ENCODE measurements at regions not wholly inside any gene's neighbourhood (a gene's known extent, or its start where the extent isn't known, plus 50 kb on each side); places are given as distances from the start of the nearest gene placed in this dataset.

DNA sequence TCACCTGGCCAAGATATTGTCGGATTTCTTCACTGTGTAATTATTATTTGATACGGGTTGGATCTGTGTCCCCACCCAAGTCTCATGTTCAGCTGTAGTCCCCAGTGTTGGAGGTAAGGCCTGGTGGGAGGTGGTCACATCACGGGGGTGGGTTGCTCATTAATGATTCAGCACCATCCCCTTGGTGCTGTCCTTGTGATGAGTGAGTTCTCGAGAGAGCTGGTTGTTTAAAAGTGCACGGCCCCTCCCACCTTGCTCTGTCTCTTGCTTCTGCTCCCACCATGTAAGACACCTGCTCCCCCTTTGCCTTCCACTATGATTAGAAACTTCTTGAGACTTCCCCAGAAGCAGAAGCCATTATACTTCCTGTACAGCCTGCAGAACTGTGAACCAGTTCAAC, 173.9 kb upstream of the PMEPA1 start:
- ChIA-PET CTCF (no interaction called here), POLR2A (no interaction called here)
- Mint-ChIP-seq H3K4me3 (no peak overlapping the region), H3K36me3 (ENCODE audit: low read depth) (no peaks in the 10 kb centered on the region), H3K27ac (no peak overlapping the region), H3K4me1 (ENCODE audit: low read depth) (no peaks in the 10 kb centered on the region), H3K27me3 (ENCODE audit: low read depth) (peaks cover 15% of the 10 kb centered on the region), H3K9me3 (ENCODE audit: insufficient read depth) (no peaks in the 10 kb centered on the region)
- ATAC-seq (no peak), DNase-seq (no peak)

DNA sequence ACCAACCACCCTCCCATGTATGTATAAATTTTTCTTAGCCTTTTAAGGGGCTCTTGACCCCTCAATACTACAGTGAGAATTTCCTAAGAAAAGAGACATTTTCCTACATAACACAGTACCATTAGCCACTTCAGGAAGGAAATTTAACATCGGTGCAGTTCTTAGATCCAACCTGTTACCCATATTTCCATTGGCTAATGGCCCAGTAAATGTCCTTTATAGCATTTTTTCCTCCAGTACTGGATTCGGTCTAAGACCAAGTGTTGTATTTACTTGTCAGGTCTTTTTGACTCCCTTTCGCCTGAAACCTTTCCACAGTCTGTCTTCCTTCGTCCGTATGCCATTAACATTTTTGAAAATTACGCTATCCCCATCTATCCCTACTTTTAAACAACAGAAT, 173.4 kb upstream of the PMEPA1 start:
- ATAC-seq (no peak), DNase-seq (no peak)
- Mint-ChIP-seq H3K27me3 (ENCODE audit: low read depth) (peaks cover 14% of the 10 kb centered on the region), H3K9me3 (ENCODE audit: insufficient read depth) (no peaks in the 10 kb centered on the region), H3K27ac (no peak overlapping the region), H3K4me1 (ENCODE audit: low read depth) (no peaks in the 10 kb centered on the region), H3K4me3 (no peak overlapping the region), H3K36me3 (ENCODE audit: low read depth) (no peaks in the 10 kb centered on the region)
- ChIA-PET CTCF (no interaction called here), POLR2A (no interaction called here)

DNA sequence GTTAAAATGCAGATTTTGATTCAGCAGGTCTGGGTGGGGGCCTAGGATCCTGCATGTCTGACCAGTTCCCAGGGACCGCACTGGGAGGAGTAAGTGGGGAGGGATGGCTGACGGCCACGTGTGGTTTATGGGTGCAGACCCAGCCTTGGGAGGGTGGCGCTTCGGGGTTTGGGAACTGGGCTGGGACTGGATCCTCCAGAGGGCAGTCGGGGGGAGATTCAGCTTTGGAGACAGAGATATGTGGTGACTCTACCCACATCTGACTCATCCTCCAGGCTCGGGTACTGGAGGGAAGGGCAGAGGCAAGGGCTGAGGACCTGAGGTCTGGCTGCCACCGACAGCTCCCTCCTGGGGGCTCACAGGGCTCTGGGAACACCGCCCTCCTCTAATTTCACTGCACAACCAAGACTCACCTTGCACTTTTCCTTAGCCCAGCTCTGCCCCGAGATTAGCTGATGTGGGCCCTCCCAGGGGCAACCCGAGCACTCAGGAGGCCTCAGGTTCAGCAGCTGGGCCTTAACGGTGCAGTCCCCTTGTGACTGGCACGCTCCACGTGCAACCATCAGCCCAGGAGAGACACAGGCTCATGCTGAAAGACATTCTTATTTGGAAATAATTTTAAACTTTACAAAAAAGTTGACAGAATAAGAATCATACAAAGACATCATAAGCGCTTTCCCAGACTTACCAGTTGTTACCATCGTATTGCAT, 172.8 kb upstream of the PMEPA1 start:
- POLR2A ChIA-PET, result no interaction called here
- CTCF ChIA-PET, result no interaction called here
- ATAC-seq, result no peak
- peaks cover 8% of the 10 kb centered on the region for H3K27me3 Mint-ChIP-seq (ENCODE audit: low read depth)
- H3K27ac Mint-ChIP-seq, result no peak overlapping the region
- DNase-seq, result no peak
- H3K4me3 Mint-ChIP-seq, result no peak overlapping the region
- H3K4me1 Mint-ChIP-seq (ENCODE audit: low read depth), result no peaks in the 10 kb centered on the region
- H3K36me3 Mint-ChIP-seq (ENCODE audit: low read depth), result no peaks in the 10 kb centered on the region
- H3K9me3 Mint-ChIP-seq (ENCODE audit: insufficient read depth), result no peaks in the 10 kb centered on the region

DNA sequence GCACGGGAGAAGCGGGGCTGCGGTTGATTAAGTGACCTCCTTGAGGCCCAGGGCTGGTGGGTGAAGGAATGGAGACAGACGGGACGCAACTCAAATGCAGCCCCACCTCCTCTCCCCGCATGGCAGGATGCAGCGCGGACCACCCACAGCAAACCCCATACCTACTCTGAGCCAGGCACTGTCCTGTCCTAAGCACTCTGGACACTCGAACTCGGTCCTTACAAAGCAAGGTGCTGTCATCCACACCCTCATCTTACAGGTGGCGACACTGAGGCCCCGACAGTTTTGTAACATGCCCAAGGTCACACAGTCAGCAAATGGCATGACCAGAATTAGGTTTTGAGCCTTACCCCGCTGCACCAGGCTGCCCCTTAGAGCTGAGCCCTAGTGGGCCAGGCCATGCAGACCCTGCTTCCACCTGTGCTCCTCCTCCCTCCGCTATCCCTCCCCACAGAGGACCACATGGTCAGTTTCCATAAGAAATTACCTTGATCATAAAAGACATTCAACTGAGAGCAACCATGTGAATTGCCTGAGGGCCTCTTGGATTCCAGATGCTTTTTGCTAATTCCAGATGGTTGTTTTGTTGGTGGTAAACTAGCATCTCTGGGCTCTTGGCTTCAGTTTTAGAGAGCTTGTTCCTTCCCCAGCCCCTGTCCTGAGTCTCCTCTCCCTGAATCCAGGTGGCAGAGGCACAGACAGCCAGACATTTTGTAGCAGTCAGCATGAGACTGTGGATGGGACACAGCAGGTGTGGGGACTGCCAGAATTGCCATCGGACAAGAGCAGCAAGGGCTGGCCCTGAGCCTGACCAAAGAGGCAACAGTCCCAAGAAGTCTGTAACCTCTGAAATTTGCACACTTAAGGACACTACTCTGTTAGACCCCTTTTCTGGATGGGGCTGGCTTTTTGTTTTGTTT, 171.9 kb upstream of the PMEPA1 start:
- no peaks in the 10 kb centered on the region for H3K9me3 Mint-ChIP-seq (ENCODE audit: insufficient read depth)
- ChIA-PET POLR2A (no interaction called here), CTCF (no interaction called here)
- no peak overlapping the region for H3K4me3 Mint-ChIP-seq
- H3K27ac Mint-ChIP-seq, result no peak overlapping the region
- no peaks in the 10 kb centered on the region for H3K36me3 Mint-ChIP-seq (ENCODE audit: low read depth)
- DNase-seq (no peak), ATAC-seq (no peak)
- no peaks in the 10 kb centered on the region for H3K4me1 Mint-ChIP-seq (ENCODE audit: low read depth)
- peaks cover 4% of the 10 kb centered on the region for H3K27me3 Mint-ChIP-seq (ENCODE audit: low read depth)

DNA sequence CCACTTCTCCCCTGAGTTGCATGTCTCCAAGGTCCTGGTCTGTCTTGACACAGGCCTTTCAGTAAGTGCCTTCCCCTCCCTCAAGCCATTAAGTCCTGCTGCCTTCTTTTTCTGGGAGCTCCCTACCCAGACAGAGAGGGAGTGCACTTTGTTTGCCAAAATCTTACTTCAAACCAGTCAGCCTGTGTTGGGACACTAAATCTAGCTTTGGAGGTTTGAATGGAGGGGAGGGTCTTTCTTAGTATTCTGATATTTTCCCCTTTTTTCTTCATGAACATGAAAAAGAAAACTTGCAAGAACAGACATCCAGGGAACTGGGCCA, 170.7 kb upstream of the PMEPA1 start:
- no peak for ATAC-seq
- no peaks in the 10 kb centered on the region for H3K9me3 Mint-ChIP-seq (ENCODE audit: insufficient read depth)

DNA sequence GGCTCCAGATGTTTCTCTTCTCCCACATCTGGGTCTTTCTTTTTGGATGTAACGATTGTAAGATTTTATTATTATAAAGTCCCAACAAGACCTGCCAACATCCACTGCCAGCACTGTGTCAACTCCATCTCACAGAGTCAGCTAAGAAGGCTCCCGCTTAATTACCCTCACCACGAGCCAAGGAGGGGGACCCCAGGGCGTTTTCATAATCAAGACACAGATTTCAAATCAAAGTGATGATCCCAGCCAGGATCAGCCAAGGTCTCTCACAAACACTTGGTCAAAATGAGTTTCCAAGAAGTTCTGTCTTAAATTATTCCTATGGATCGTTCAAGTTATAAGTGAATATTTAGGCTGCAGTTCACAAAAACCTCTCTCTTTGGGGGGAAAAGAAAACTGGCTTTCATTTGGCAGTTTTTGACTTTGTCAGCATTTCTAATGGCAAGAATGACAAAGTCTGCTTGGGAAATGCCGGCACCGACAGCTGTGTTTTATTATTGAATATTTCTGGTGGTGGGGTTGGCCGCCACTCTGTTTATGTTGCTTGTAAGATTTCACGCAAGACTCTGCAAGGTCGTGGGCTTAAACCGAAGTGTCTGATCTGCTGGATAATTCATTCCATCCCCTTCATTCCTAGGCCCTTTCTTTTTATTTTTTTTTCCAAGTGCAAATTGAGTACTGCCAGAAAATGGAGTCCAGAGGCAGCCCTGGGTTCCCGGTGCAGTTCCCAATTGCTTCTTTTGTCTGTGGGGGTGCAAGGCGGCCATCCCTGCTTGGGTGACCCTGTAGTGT, 170.2 kb upstream of the PMEPA1 start:
- CTCF ChIA-PET, result no interaction called here
- no peaks in the 10 kb centered on the region for H3K9me3 Mint-ChIP-seq (ENCODE audit: insufficient read depth)
- no peaks in the 10 kb centered on the region for H3K4me1 Mint-ChIP-seq (ENCODE audit: low read depth)

More for the DNA sequence above, 170.7 kb upstream of the PMEPA1 start:
- Mint-ChIP-seq H3K4me3 (no peak overlapping the region), H3K27ac (no peak overlapping the region), H3K36me3 (ENCODE audit: low read depth) (no peaks in the 10 kb centered on the region), H3K27me3 (ENCODE audit: low read depth) (no peaks in the 10 kb centered on the region), H3K4me1 (ENCODE audit: low read depth) (no peaks in the 10 kb centered on the region)
- ChIA-PET POLR2A (no interaction called here), CTCF (no interaction called here)
- no peak for DNase-seq

DNA sequence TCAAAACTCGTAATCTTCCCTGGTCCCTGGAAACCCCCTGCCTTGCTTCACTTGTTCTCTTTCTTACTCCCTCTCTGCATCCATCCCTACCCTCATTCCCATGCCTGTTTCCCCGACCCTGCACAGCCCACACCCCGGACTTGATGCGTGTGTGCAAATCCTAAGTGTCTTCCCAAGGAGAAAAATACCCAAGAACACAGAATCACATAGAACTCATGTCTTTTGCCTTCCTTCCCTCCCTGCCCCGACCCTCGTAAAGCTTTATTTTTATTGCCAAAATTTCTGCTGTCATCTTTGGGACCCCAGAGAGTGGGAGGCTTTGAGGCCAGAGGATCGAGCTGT, 169.6 kb upstream of the PMEPA1 start:
- ChIA-PET CTCF (no interaction called here), POLR2A (no interaction called here)
- no peak overlapping the region for H3K4me3 Mint-ChIP-seq
- no peak overlapping the region for H3K27ac Mint-ChIP-seq
- H3K4me1 Mint-ChIP-seq (ENCODE audit: low read depth), result no peaks in the 10 kb centered on the region
- H3K27me3 Mint-ChIP-seq (ENCODE audit: low read depth), result no peaks in the 10 kb centered on the region
- ATAC-seq (no peak), DNase-seq (no peak)
- H3K36me3 Mint-ChIP-seq (ENCODE audit: low read depth), result no peaks in the 10 kb centered on the region
- H3K9me3 Mint-ChIP-seq (ENCODE audit: insufficient read depth), result no peaks in the 10 kb centered on the region

More for the DNA sequence above, 170.2 kb upstream of the PMEPA1 start:
- Mint-ChIP-seq H3K36me3 (ENCODE audit: low read depth) (no peaks in the 10 kb centered on the region), H3K4me3 (no peak overlapping the region), H3K27me3 (ENCODE audit: low read depth) (no peaks in the 10 kb centered on the region), H3K27ac (no peak overlapping the region)
- no peak for DNase-seq
- no peak for ATAC-seq
- POLR2A ChIA-PET, result no interaction called here

DNA sequence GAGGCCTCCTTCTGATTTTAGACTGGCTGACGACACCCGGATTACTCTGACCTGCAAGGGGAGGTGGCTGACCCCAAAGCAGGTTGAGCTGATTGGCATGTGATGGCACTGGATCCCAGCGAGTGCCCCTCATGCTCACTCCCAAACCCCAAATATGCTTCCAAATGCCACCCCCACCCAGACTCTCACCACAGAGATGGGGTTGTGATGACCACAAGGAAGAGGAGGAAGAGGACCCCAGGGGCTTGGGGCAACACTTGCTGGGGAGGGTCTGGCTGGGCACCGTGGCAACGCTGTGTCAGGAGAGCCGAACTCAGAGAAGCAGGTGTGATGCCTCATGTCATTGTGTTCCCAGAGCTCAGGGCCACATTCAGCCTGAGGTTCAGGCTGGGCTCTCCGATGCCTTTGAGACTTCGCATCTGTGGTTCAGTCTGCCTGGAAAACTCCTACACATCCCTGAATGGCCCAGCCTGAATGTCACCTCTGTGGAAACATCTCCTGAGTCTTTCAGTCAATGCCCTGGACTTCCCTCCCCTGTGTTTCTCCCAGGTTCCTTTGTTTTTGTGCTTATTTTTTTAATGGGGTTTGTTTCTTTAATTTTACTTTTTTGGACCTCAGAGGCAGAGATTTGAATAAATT, 169.1 kb upstream of the PMEPA1 start:
- ChIA-PET POLR2A (no interaction called here), CTCF (no interaction called here)
- H3K4me1 Mint-ChIP-seq (ENCODE audit: low read depth), result no peaks in the 10 kb centered on the region
- DNase-seq (no peak), ATAC-seq (no peak)
- H3K4me3 Mint-ChIP-seq, result no peak overlapping the region
- H3K9me3 Mint-ChIP-seq (ENCODE audit: insufficient read depth), result no peaks in the 10 kb centered on the region
- H3K36me3 Mint-ChIP-seq (ENCODE audit: low read depth), result no peaks in the 10 kb centered on the region
- no peak overlapping the region for H3K27ac Mint-ChIP-seq
- no peaks in the 10 kb centered on the region for H3K27me3 Mint-ChIP-seq (ENCODE audit: low read depth)

DNA sequence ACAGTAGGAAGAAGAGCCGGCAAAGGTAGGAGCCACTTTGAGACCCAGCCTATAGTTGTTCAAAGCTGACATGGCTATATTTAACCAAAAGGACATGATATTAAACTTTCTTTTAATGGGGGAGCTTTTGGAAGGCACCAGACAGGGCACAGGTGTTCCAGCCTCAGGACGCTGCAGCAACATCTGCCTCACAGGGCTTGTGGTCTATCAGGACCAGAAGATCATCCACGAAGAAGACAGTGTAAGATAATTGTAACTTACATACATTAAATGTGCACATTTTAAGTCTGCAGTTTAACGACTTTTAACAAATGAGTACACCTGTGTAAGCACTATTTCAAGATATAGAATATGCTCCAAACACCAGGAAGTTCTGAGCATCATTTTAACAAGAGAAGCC, 168.2 kb upstream of the PMEPA1 start:
- POLR2A ChIA-PET, result no interaction called here
- no peaks in the 10 kb centered on the region for H3K4me1 Mint-ChIP-seq (ENCODE audit: low read depth)
- H3K9me3 Mint-ChIP-seq (ENCODE audit: insufficient read depth), result no peaks in the 10 kb centered on the region
- ATAC-seq (no peak), DNase-seq (no peak)
- no peaks in the 10 kb centered on the region for H3K36me3 Mint-ChIP-seq (ENCODE audit: low read depth)
- no peak overlapping the region for H3K27ac Mint-ChIP-seq
- CTCF ChIA-PET, result no interaction called here
- no peak overlapping the region for H3K4me3 Mint-ChIP-seq
- no peaks in the 10 kb centered on the region for H3K27me3 Mint-ChIP-seq (ENCODE audit: low read depth)

DNA sequence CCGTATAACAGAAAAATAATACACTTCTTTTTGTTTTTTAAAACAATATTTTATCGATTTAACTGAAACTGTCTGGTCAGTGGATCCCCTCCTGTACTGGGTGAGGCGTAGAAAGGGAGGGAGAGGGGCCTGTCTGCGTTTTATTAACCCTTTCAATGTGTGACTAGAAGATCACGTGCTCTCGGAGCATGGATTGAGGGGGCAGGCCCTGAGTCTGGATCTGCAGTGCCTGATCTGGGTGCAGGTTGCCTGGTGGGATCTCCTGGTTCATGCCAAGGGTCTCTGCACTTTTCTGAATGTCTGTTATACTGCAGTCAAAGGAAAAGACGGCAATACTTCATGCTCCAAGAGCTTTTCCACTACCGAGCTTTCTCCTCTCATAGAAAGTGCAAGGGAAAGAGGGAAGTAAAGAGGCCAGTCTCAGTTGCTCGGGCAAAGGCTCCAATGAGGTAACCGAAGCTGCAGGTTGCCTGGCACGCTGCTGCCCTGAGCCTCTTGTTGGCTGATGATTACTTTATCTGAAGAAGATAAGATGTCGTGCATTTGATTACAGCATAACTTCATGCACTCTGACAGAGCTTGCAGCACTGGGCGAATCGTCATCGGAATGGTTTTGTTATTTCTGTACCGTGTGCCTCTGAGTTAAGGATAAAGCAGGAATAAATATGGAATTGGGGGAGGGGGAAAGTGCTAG, 167.5 kb upstream of the PMEPA1 start:
- no peak overlapping the region for H3K27ac Mint-ChIP-seq
- H3K4me1 Mint-ChIP-seq (ENCODE audit: low read depth), result no peaks in the 10 kb centered on the region
- no peak overlapping the region for H3K4me3 Mint-ChIP-seq
- ChIA-PET CTCF (no interaction called here), POLR2A (no interaction called here)
- no peak for DNase-seq
- H3K9me3 Mint-ChIP-seq (ENCODE audit: insufficient read depth), result no peaks in the 10 kb centered on the region
- H3K36me3 Mint-ChIP-seq (ENCODE audit: low read depth), result no peaks in the 10 kb centered on the region
- H3K27me3 Mint-ChIP-seq (ENCODE audit: low read depth), result no peaks in the 10 kb centered on the region
- ATAC-seq, result no peak

DNA sequence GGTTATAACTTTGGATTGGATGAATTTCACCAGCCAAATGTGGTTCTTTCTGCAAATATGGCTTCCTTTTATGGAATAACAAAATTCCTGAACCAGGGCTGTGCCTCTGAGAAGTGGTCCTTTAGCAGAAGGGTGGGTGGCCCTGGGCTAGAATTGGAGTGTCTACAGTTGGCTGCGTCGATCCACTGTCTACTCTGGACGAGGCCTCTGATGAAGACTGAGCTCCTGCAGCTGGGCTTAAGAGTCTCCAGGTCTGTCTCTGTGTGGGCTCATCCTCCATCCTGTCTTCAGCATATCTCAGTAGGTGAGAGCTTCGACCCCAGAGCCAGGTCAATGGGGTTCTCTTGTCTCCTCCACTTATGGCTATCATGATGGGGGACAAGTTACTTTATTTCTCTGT, 166.3 kb upstream of the PMEPA1 start:
- H3K36me3 Mint-ChIP-seq (ENCODE audit: low read depth), result no peaks in the 10 kb centered on the region
- H3K9me3 Mint-ChIP-seq (ENCODE audit: insufficient read depth), result no peaks in the 10 kb centered on the region
- DNase-seq (no peak), ATAC-seq (no peak)
- no peak overlapping the region for H3K4me3 Mint-ChIP-seq
- H3K27ac Mint-ChIP-seq, result no peak overlapping the region
- H3K4me1 Mint-ChIP-seq (ENCODE audit: low read depth), result no peaks in the 10 kb centered on the region
- POLR2A ChIA-PET, result no interaction called here
- CTCF ChIA-PET, result no interaction called here
- no peaks in the 10 kb centered on the region for H3K27me3 Mint-ChIP-seq (ENCODE audit: low read depth)

DNA sequence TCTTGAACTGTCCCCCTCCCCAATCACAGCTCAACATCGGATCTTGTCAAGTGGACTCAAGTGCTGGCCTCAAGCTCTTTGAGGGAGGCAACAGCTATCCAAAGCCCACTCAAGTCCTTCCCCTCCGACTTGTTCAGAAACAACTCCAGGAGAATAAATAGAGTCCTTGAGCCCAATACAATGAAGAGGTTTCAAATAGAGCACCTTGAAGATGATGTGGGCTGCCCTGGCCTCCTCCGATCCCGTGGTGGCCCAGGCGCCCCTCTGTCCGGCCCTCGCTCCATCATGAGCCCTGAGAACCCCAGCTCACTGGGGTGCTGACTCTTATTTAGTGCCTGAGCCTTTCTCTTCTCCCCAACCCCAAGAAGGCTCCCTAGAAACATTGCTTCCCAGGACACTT, 164.3 kb upstream of the PMEPA1 start:
- ChIA-PET POLR2A (no interaction called here), CTCF (no interaction called here)
- Mint-ChIP-seq H3K36me3 (ENCODE audit: low read depth) (no peaks in the 10 kb centered on the region), H3K4me1 (ENCODE audit: low read depth) (no peaks in the 10 kb centered on the region), H3K27ac (no peak overlapping the region), H3K4me3 (no peak overlapping the region), H3K9me3 (ENCODE audit: insufficient read depth) (no peaks in the 10 kb centered on the region), H3K27me3 (ENCODE audit: low read depth) (no peaks in the 10 kb centered on the region)
- no peak for DNase-seq
- ATAC-seq, result no peak
